Common myeloid progenitor, CD34-positive (primary cell): ENCODE measurements at regions not wholly inside any gene's neighbourhood (a gene's known extent, or its start where the extent isn't known, plus 50 kb on each side); places are given as distances from the start of the nearest gene placed in this dataset.

Experiments used
- CTCF ChIA-PET: fragments of 350-600 bp; sonication (Branson Sonifier 250); formaldehyde crosslinking; loops from one replicate; lab custom pipeline; 2021; ENCODE audit warnings: antibody characterized with exemption; lab: Charles Lee
- POLR2A ChIA-PET: fragments of 350-600 bp; sonication (Branson Sonifier 250); formaldehyde crosslinking; loops from one replicate; lab custom pipeline; 2021; ENCODE audit warnings: antibody characterized with exemption; lab: Charles Lee
- DNase-seq, 3 donors: peaks; one replicate each; pipeline versions ENCODE4 v3.0.0 to v3.0.0-alpha.2; 2013
- H3K27ac ChIP-seq, 2 experiments: 1 replicate in 1 of 2; 2 replicates in 1 of 2; pipeline ENCODE4 v1.7.0; 2013; ENCODE audit warnings: inconsistent platforms in 2 of 2, low read length in 2 of 2, mild to moderate bottlenecking in 2 of 2, low read depth in 1 of 2, moderate library complexity in 1 of 2; ENCODE audit not compliant: severe bottlenecking in 2 of 2, insufficient read depth in 1 of 2, poor library complexity in 1 of 2
- H3K27me3 ChIP-seq, 5 experiments: replicated peaks in 2 of 5; 1 replicate in 3 of 5; 2 replicates in 2 of 5; pipeline versions ENCODE4 v1.6.1 to v1.7.0; 2013; ENCODE audit warnings: low read length in 4 of 5, mild to moderate bottlenecking in 2 of 5, moderate library complexity in 2 of 5, inconsistent platforms in 1 of 5; ENCODE audit not compliant: insufficient read depth in 5 of 5, control insufficient read depth in 4 of 5
- H3K36me3 ChIP-seq, 4 experiments: 1 replicate in 2 of 4; 2 replicates in 2 of 4; pipeline versions ENCODE4 v1.6.1 to v1.7.0; 2013; ENCODE audit warnings: low read length in 3 of 4, control low read depth in 1 of 4, mild to moderate bottlenecking in 1 of 4; ENCODE audit not compliant: control insufficient read depth in 4 of 4, insufficient read depth in 4 of 4
- H3K4me1 ChIP-seq, 4 experiments: 1 replicate in 3 of 4; 2 replicates in 1 of 4; pipeline versions ENCODE4 v1.6.1 to v1.7.1; 2013; ENCODE audit warnings: low read length in 3 of 4, mild to moderate bottlenecking in 3 of 4, control low read depth in 1 of 4, inconsistent platforms in 1 of 4, moderate library complexity in 1 of 4; ENCODE audit not compliant: control insufficient read depth in 4 of 4, insufficient read depth in 4 of 4; ENCODE audit errors: control extremely low read depth in 1 of 4
- H3K4me3 ChIP-seq, 7 experiments: 1 replicate in 4 of 7; 2 replicates in 3 of 7; pipeline versions ENCODE4 v1.5.1 to v1.7.0; 2013; ENCODE audit warnings: mild to moderate bottlenecking in 7 of 7, low read length in 6 of 7, moderate library complexity in 6 of 7, inconsistent platforms in 2 of 7, low read depth in 2 of 7, control low read depth in 1 of 7; ENCODE audit not compliant: insufficient read depth in 4 of 7, control insufficient read depth in 1 of 7; ENCODE audit errors: extremely low read depth in 1 of 7
- H3K9me3 ChIP-seq, 5 experiments: 1 replicate in 4 of 5; 2 replicates in 1 of 5; pipeline versions ENCODE4 v1.6.1 to v1.7.1; 2013; ENCODE audit warnings: low read length in 4 of 5, mild to moderate bottlenecking in 2 of 5, inconsistent platforms in 1 of 5, low read depth in 1 of 5, moderate library complexity in 1 of 5; ENCODE audit not compliant: control insufficient read depth in 4 of 5, insufficient read depth in 2 of 5; ENCODE audit errors: control extremely low read depth in 1 of 5
- WGBS: methylation state at CpG from one replicate; pipeline ENCODE4 v1.1.5; 2013; ENCODE audit not compliant: insufficient coverage; 5-methylcytosine and 5-hydroxymethylcytosine counted together

GRCh38 chr3:118742760-118743159 lies 291.9 kb downstream of the IGSF11 start:
- DNase-seq: no peak
- no peaks in the 10 kb centered on the region for H3K36me3 ChIP-seq
- H3K27ac ChIP-seq: no peak overlapping the region
- ChIA-PET CTCF (no interaction called here), POLR2A (no interaction called here)
- no peaks in the 10 kb centered on the region for H3K9me3 ChIP-seq
- H3K27me3 ChIP-seq: no peaks in the 10 kb centered on the region
- no peak overlapping the region for H3K4me3 ChIP-seq
- no peaks in the 10 kb centered on the region for H3K4me1 ChIP-seq
- 94% methylated on average over 2 of the region's 2 CpGs for WGBS

- DNase-seq: no peak
- H3K36me3 ChIP-seq: no peaks in the 10 kb centered on the region
- H3K27ac ChIP-seq: no peak overlapping the region
- no peaks in the 10 kb centered on the region for H3K27me3 ChIP-seq
- no peaks in the 10 kb centered on the region for H3K9me3 ChIP-seq
- no peak overlapping the region for H3K4me3 ChIP-seq
- POLR2A ChIA-PET: no interaction called here
- no peaks in the 10 kb centered on the region for H3K4me1 ChIP-seq
- CTCF ChIA-PET: no interaction called here
- WGBS: 62% methylated on average over 1 of the region's 2 CpGs
Measured at GRCh38 chr3:118744186-118744585, 290.5 kb downstream of the IGSF11 start.

GRCh38 chr3:118754406-118755252 lies 280.0 kb downstream of the IGSF11 start:
- Histone ChIP-seq H3K27ac (no peak overlapping the region), H3K36me3 (no peaks in the 10 kb centered on the region), H3K27me3 (no peaks in the 10 kb centered on the region), H3K9me3 (no peaks in the 10 kb centered on the region), H3K4me1 (no peaks in the 10 kb centered on the region), H3K4me3 (no peak overlapping the region)
- 89% methylated on average over 2 of the region's 7 CpGs for WGBS
- POLR2A ChIA-PET: no interaction called here
- no peak for DNase-seq
- CTCF ChIA-PET: no interaction called here

- CTCF ChIA-PET: no interaction called here
- Histone ChIP-seq H3K27ac (no peak overlapping the region), H3K36me3 (no peaks in the 10 kb centered on the region), H3K4me3 (no peak overlapping the region), H3K4me1 (no peaks in the 10 kb centered on the region), H3K27me3 (no peaks in the 10 kb centered on the region), H3K9me3 (no peaks in the 10 kb centered on the region)
- DNase-seq: no peak
- POLR2A ChIA-PET: no interaction called here
- WGBS: 100% methylated on average over 2 of the region's 3 CpGs
Measured at GRCh38 chr3:118755253-118755801, 279.3 kb downstream of the IGSF11 start.

- POLR2A ChIA-PET: no interaction called here
Measured at GRCh38 chr3:118760585-118761290, 273.9 kb downstream of the IGSF11 start.

GRCh38 chr3:118761291-118761606 lies 273.4 kb downstream of the IGSF11 start:
- DNase-seq: no peak
- Histone ChIP-seq H3K36me3 (no peaks in the 10 kb centered on the region), H3K27ac (no peak overlapping the region), H3K27me3 (peaks cover 0 to 2% (median 0%) of the 10 kb centered on the region in 5 experiments), H3K4me3 (no peak overlapping the region), H3K4me1 (no peaks in the 10 kb centered on the region), H3K9me3 (no peaks in the 10 kb centered on the region)
- ChIA-PET CTCF (no interaction called here), POLR2A (no interaction called here)

More at GRCh38 chr3:118760585-118761290, 273.9 kb downstream of the IGSF11 start:
- Histone ChIP-seq H3K27ac (no peak overlapping the region), H3K9me3 (no peaks in the 10 kb centered on the region), H3K27me3 (no peaks in the 10 kb centered on the region), H3K36me3 (no peaks in the 10 kb centered on the region), H3K4me3 (no peak overlapping the region), H3K4me1 (no peaks in the 10 kb centered on the region)
- 83% methylated on average over 3 of the region's 5 CpGs for WGBS
- no peak for DNase-seq
- CTCF ChIA-PET: no interaction called here
